ENCODE measurements at regions not wholly inside any gene's neighbourhood (a gene's known extent, or its start where the extent isn't known, plus 50 kb on each side); places are given as distances from the start of the nearest gene placed in this dataset.

DNA sequence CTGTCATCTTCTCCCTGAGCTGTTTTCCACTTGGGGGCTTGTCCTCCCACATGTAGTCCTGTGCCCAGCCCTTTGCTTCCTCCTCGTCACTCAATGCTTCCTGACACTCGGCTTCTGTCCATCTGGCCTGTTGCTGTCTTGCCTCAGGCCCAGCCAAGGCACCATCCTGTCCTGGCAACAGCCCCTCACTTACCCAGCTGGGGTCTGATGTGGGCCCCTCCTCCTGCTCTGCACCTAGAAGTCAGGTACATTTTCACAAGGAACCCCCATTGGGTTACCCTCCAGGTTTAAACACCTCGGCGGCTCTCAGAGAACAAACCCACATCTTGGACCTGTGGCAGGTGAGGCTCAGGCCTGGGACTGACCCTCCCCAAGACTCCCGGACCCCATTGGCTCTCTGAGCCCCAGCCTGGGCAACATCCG is 784.8 kb downstream of the TBC1D22A start:
- no peaks in the 10 kb centered on the region for H3K9me3 ChIP-seq
- no peaks in the 10 kb centered on the region for H3K27me3 ChIP-seq (ENCODE audit: insufficient read depth in 3 of 3, low read length in 2 of 3)
- no peak overlapping the region for H3K27ac ChIP-seq
- H3K36me3 ChIP-seq (ENCODE audit: insufficient read depth in 1 of 2, low read depth in 1 of 2), result no peaks in the 10 kb centered on the region
- H3K4me1 ChIP-seq, result no peaks in the 10 kb centered on the region
- intact Hi-C loops (cut with DNase I), result no loop called here
- TF ChIP-seq, protein P1, sequence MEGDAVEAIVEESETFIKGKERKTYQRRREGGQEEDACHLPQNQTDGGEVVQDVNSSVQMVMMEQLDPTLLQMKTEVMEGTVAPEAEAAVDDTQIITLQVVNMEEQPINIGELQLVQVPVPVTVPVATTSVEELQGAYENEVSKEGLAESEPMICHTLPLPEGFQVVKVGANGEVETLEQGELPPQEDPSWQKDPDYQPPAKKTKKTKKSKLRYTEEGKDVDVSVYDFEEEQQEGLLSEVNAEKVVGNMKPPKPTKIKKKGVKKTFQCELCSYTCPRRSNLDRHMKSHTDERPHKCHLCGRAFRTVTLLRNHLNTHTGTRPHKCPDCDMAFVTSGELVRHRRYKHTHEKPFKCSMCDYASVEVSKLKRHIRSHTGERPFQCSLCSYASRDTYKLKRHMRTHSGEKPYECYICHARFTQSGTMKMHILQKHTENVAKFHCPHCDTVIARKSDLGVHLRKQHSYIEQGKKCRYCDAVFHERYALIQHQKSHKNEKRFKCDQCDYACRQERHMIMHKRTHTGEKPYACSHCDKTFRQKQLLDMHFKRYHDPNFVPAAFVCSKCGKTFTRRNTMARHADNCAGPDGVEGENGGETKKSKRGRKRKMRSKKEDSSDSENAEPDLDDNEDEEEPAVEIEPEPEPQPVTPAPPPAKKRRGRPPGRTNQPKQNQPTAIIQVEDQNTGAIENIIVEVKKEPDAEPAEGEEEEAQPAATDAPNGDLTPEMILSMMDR (IDR thresholded peaks at IDR 0.05), result no peak
- no peak overlapping the region for H3K4me3 ChIP-seq
- WGBS, 3 donors, result 57 to 72% (median 63%) methylated on average over 6 of the region's 6 CpGs
- DNase-seq, result no peak
- no peak for ATAC-seq

DNA sequence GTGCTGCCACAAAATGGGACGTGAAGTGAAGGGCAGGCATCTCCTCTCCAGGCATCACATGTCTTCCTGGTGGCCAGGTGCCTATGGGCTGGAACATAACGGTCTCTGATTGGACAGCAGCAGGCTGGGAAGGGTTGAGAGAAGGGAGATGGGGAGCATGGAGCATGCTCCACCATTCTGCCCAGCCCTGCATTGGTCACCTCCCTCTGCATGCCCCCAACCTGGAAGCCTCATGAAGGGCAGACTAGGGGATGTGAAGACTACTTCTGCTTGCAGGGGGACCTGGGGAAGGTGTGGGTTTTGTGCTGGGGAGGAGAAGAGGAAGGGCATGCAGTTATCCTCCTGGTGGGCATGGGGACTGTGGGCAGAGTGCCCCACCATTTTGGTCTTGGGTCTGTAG is 782.2 kb downstream of the TBC1D22A start:
- no peak overlapping the region for H3K27ac ChIP-seq
- no peaks in the 10 kb centered on the region for H3K36me3 ChIP-seq (ENCODE audit: insufficient read depth in 1 of 2, low read depth in 1 of 2)
- H3K4me1 ChIP-seq, result no peaks in the 10 kb centered on the region
- WGBS, 3 donors, result 65 to 80% (median 69%) methylated on average over 2 of the region's 2 CpGs
- DNase-seq, result no peak
- no peak for ATAC-seq
- H3K9me3 ChIP-seq, result no peaks in the 10 kb centered on the region
- H3K27me3 ChIP-seq (ENCODE audit: insufficient read depth in 3 of 3, low read length in 2 of 3), result no peaks in the 10 kb centered on the region
- intact Hi-C loops (cut with DNase I), result no loop called here
- no peak overlapping the region for H3K4me3 ChIP-seq
- TF ChIP-seq, protein P1 (IDR thresholded peaks at IDR 0.05), result no peak

GRCh38 chr22:47543447-47543846 is 781.0 kb downstream of the TBC1D22A start:
- Histone ChIP-seq H3K27ac (no peak overlapping the region), H3K4me1 (no peaks in the 10 kb centered on the region), H3K4me3 (no peak overlapping the region), H3K9me3 (no peaks in the 10 kb centered on the region), H3K27me3 (ENCODE audit: insufficient read depth in 3 of 3, low read length in 2 of 3) (no peaks in the 10 kb centered on the region), H3K36me3 (ENCODE audit: insufficient read depth in 1 of 2, low read depth in 1 of 2) (no peaks in the 10 kb centered on the region)
- ATAC-seq (no peak), DNase-seq (no peak)
- TF ChIP-seq, protein P1 (IDR thresholded peaks at IDR 0.05), result no peak
- WGBS, 3 donors, result 89 to 94% (median 93%) methylated on average over 9 of the region's 9 CpGs
- intact Hi-C loops (cut with DNase I), result no loop called here

- Histone ChIP-seq H3K36me3 (ENCODE audit: insufficient read depth in 1 of 2, low read depth in 1 of 2) (no peaks in the 10 kb centered on the region), H3K27ac (no peak overlapping the region), H3K4me1 (no peaks in the 10 kb centered on the region), H3K9me3 (no peaks in the 10 kb centered on the region), H3K27me3 (ENCODE audit: insufficient read depth in 3 of 3, low read length in 2 of 3) (no peaks in the 10 kb centered on the region), H3K4me3 (no peak overlapping the region)
- TF ChIP-seq, protein P1 (IDR thresholded peaks at IDR 0.05), result no peak
- WGBS, 3 donors, result 53 to 66% (median 55%) methylated on average over 4 of the region's 4 CpGs
- intact Hi-C loops (cut with DNase I), result no loop called here
- ATAC-seq (no peak), DNase-seq (no peak)
Observed at GRCh38 chr22:47540011-47540410, 777.6 kb downstream of the TBC1D22A start.

GRCh38 chr22:47539374-47539773 is 776.9 kb downstream of the TBC1D22A start:
- intact Hi-C loops (cut with DNase I), result no loop called here
- Histone ChIP-seq H3K36me3 (ENCODE audit: insufficient read depth in 1 of 2, low read depth in 1 of 2) (no peaks in the 10 kb centered on the region), H3K4me1 (no peaks in the 10 kb centered on the region), H3K9me3 (no peaks in the 10 kb centered on the region), H3K27ac (no peak overlapping the region), H3K4me3 (no peak overlapping the region), H3K27me3 (ENCODE audit: insufficient read depth in 3 of 3, low read length in 2 of 3) (no peaks in the 10 kb centered on the region)
- no peak for ATAC-seq
- WGBS, 3 donors, result 88 to 93% (median 93%) methylated on average over 12 of the region's 12 CpGs
- no peak for DNase-seq
- TF ChIP-seq, protein P1 (IDR thresholded peaks at IDR 0.05), result no peak

All from psoas muscle (tissue), 7 donors.